Hepatocyte (in vitro differentiated cells): ENCODE measurements at regions not wholly inside any gene's neighbourhood (a gene's known extent, or its start where the extent isn't known, plus 50 kb on each side); places are given as distances from the start of the nearest gene placed in this dataset.
A peak's percentile ranks its signal among the peaks of the same experiment; 100 is the strongest.

Experiments
- DNase-seq: peaks from one replicate; pipeline ENCODE4 v3.0.0-alpha.2; 2016; ENCODE audit warnings: low spot score
- H2AFZ ChIP-seq: fragments of 200-600 bp; sonication (generic); 2 replicates; pipeline ENCODE4 v1.6.0; 2016; ENCODE audit warnings: antibody characterized with exemption, mild to moderate bottlenecking
- H3K27ac ChIP-seq: fragments of 200-600 bp; sonication (generic); 2 replicates; pipeline ENCODE4 v1.5.1; 2016; ENCODE audit warnings: mild to moderate bottlenecking
- H3K27me3 ChIP-seq: fragments of 200-600 bp; sonication (generic); 2 replicates; pipeline ENCODE4 v1.6.1; 2016
- H3K36me3 ChIP-seq: fragments of 200-600 bp; sonication (generic); replicated peaks from 2 replicates; pipeline ENCODE4 v1.5.1; 2016; ENCODE audit warnings: low read depth; ENCODE audit not compliant: insufficient read depth
- H3K4me1 ChIP-seq: fragments of 200-600 bp; sonication (generic); 2 replicates; pipeline ENCODE4 v1.5.1; 2016; ENCODE audit warnings: mild to moderate bottlenecking, moderate library complexity; ENCODE audit not compliant: insufficient read depth
- H3K4me2 ChIP-seq: fragments of 200-600 bp; sonication (generic); 2 replicates; pipeline ENCODE4 v1.6.0; 2016
- H3K4me3 ChIP-seq: fragments of 200-600 bp; sonication (generic); 2 replicates; pipeline ENCODE4 v1.5.1; 2016; ENCODE audit warnings: mild to moderate bottlenecking
- H3K79me2 ChIP-seq: fragments of 200-600 bp; sonication (generic); 2 replicates; pipeline ENCODE4 v1.6.0; 2017; ENCODE audit warnings: mild to moderate bottlenecking
- H3K9me2 ChIP-seq: fragments of 200-600 bp; sonication (generic); replicated peaks from 2 replicates; pipeline ENCODE4 v1.6.0; 2017; ENCODE audit warnings: mild to moderate bottlenecking; ENCODE audit not compliant: insufficient read depth
- H3K9me3 ChIP-seq: fragments of 200-600 bp; sonication (generic); 2 replicates; pipeline ENCODE4 v1.5.1; 2016; ENCODE audit warnings: low read depth, mild to moderate bottlenecking
- H4K20me1 ChIP-seq: fragments of 200-600 bp; sonication (generic); 2 replicates; pipeline ENCODE4 v1.6.0; 2016; ENCODE audit warnings: mild to moderate bottlenecking; ENCODE audit not compliant: insufficient read depth, poor library complexity, severe bottlenecking
- EZH2 ChIP-seq: fragments of 200-600 bp; sonication (generic); IDR thresholded peaks from 2 replicates; pipeline ENCODE4 v1.6.1; 2016; ENCODE audit warnings: antibody characterized with exemption, mild to moderate bottlenecking, borderline replicate concordance
- EZH2phosphoT487 ChIP-seq: fragments of 200-600 bp; sonication (generic); IDR thresholded peaks from one replicate; pipeline ENCODE4 v1.6.1; 2018; ENCODE audit warnings: antibody characterized with exemption, mild to moderate bottlenecking, low read depth, moderate library complexity; ENCODE audit not compliant: unreplicated experiment, severe bottlenecking
- WGBS: methylation state at CpG from one replicate; pipeline ENCODE4 v1.1.6; 2016; ENCODE audit warnings: low lambda C conversion rate; ENCODE audit errors: missing lambda C conversion rate; 5-methylcytosine and 5-hydroxymethylcytosine counted together
- TF ChIP-seq, protein P1 (sequence below): fragments of 200-600 bp; sonication (generic); IDR thresholded peaks from 2 replicates; pipeline ENCODE4 v1.5.1; 2016; ENCODE audit warnings: antibody characterized with exemption, mild to moderate bottlenecking; ENCODE audit not compliant: poor library complexity

GRCh38 chr2:149648282-149649030 lies 60.9 kb upstream of the MMADHC start:
- peak overlapping the region; percentile 69 for H3K27ac ChIP-seq
- no peak overlapping the region for H3K4me2 ChIP-seq
- H3K9me2 ChIP-seq = no peaks in the 10 kb centered on the region
- H3K4me3 ChIP-seq = no peak overlapping the region
- no peaks in the 10 kb centered on the region for H3K79me2 ChIP-seq
- H3K4me1 ChIP-seq = peaks cover 4% of the 10 kb centered on the region
- H3K27me3 ChIP-seq = no peaks in the 10 kb centered on the region
- WGBS = 53% methylated on average over 3 of the region's 3 CpGs
- no peaks in the 10 kb centered on the region for H3K9me3 ChIP-seq
- DNase-seq = peak; percentile 82
- no peak overlapping the region for H2AFZ ChIP-seq
- H4K20me1 ChIP-seq = no peaks in the 10 kb centered on the region
- H3K36me3 ChIP-seq = no peaks in the 10 kb centered on the region
- TF ChIP-seq, protein P1, sequence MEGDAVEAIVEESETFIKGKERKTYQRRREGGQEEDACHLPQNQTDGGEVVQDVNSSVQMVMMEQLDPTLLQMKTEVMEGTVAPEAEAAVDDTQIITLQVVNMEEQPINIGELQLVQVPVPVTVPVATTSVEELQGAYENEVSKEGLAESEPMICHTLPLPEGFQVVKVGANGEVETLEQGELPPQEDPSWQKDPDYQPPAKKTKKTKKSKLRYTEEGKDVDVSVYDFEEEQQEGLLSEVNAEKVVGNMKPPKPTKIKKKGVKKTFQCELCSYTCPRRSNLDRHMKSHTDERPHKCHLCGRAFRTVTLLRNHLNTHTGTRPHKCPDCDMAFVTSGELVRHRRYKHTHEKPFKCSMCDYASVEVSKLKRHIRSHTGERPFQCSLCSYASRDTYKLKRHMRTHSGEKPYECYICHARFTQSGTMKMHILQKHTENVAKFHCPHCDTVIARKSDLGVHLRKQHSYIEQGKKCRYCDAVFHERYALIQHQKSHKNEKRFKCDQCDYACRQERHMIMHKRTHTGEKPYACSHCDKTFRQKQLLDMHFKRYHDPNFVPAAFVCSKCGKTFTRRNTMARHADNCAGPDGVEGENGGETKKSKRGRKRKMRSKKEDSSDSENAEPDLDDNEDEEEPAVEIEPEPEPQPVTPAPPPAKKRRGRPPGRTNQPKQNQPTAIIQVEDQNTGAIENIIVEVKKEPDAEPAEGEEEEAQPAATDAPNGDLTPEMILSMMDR = no peak
- TF ChIP-seq EZH2 (no peak), EZH2phosphoT487 (no peak)

DNA sequence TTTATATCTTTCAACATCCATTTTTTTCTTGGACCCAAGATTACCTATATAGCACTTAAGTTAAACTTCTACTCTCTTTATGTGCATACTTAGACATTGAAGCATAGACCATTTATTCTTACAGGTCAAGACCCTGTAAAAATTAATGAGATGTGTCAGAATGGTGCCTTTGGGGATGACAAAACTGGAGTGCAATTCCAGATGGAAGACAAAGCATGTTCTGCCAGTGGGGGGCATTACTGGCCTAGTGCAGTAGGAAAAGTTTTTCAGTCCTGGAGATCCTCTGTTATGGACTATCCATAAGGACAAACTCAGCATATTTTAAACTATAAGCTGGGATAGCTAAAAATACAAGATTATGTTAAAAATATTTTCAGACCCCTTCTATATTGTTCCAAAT lies 57.8 kb upstream of the MMADHC start:
- Histone ChIP-seq H3K9me2 (no peaks in the 10 kb centered on the region), H3K4me2 (no peak overlapping the region)
- TF ChIP-seq EZH2phosphoT487 (no peak), EZH2 (no peak)
- TF ChIP-seq, protein P1 = no peak

More for the DNA sequence above, 57.8 kb upstream of the MMADHC start:
- Histone ChIP-seq H3K9me3 (no peaks in the 10 kb centered on the region), H3K36me3 (no peaks in the 10 kb centered on the region), H3K4me3 (no peak overlapping the region), H3K27ac (no peak overlapping the region), H3K79me2 (no peaks in the 10 kb centered on the region), H2AFZ (no peak overlapping the region), H4K20me1 (no peaks in the 10 kb centered on the region), H3K27me3 (no peaks in the 10 kb centered on the region), H3K4me1 (peaks cover 4% of the 10 kb centered on the region)
- no peak for DNase-seq
